Ishikawa (cell line): ENCODE measurements at regions not wholly inside any gene's neighbourhood (a gene's known extent, or its start where the extent isn't known, plus 50 kb on each side); places are given as distances from the start of the nearest gene placed in this dataset.

Experiments used
- CEBPB ChIP-seq: IDR thresholded peaks from 2 replicates; pipeline ENCODE4 v1.6.1; 2012
- CREB1 ChIP-seq: IDR thresholded peaks from 2 replicates; pipeline ENCODE4 v1.6.1; 2012; ENCODE audit warnings: low read depth
- EGR1 ChIP-seq: IDR thresholded peaks from 2 replicates; pipeline ENCODE4 v1.6.1; 2012
- EP300 ChIP-seq: IDR thresholded peaks from 2 replicates; pipeline ENCODE4 v1.6.1; 2012; ENCODE audit warnings: borderline replicate concordance
- FOXM1 ChIP-seq: IDR thresholded peaks from 2 replicates; pipeline ENCODE4 v1.6.1; 2012; ENCODE audit warnings: low read depth, borderline replicate concordance
- NFIC ChIP-seq: IDR thresholded peaks from 2 replicates; pipeline ENCODE4 v1.6.1; 2012
- RAD21 ChIP-seq: IDR thresholded peaks from 2 replicates; pipeline ENCODE4 v1.6.1; 2012; ENCODE audit warnings: low read depth
- TAF1 ChIP-seq: IDR thresholded peaks from 2 replicates; pipeline ENCODE4 v1.6.1; 2012; ENCODE audit warnings: low read depth, mild to moderate bottlenecking
- TCF12 ChIP-seq: IDR thresholded peaks from 2 replicates; pipeline ENCODE4 v1.6.1; 2012; ENCODE audit warnings: low read depth
- YY1 ChIP-seq: IDR thresholded peaks from 2 replicates; pipeline ENCODE4 v1.6.1; 2012; ENCODE audit warnings: low read depth
- ZBTB7A ChIP-seq: IDR thresholded peaks from 2 replicates; pipeline ENCODE4 v1.6.1; 2012; ENCODE audit warnings: low read depth
- TF ChIP-seq, protein P1 (sequence below): IDR thresholded peaks from 2 replicates; pipeline ENCODE4 v1.6.1; 2012; ENCODE audit warnings: low read depth, mild to moderate bottlenecking
- TF ChIP-seq, protein P2 (sequence below): IDR thresholded peaks from 2 replicates; pipeline ENCODE4 v1.6.1; 2012
- TF ChIP-seq, protein P3 (sequence below): IDR thresholded peaks from 2 replicates; pipeline ENCODE4 v1.6.1; 2012

DNA sequence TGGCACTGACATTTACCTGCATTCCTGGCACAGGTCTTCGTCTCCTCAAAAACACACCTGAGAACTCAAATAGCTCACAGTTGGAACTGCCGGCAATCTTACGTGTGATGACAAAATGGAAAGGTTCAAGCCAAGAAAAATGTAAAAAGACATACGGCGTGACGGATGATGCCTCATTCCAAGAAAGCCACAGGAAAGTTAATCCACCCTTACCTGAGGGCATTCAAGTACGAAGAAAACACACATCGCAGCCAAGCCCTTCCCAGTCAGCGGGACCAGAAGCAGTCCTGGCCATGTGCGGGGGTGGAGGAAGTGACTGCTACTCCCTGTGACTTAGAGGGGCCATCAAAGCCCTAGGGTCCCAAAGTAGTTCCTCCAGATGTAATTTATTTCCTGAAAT, 986.3 kb upstream of the CELF4 start:
- TF ChIP-seq, protein P1, sequence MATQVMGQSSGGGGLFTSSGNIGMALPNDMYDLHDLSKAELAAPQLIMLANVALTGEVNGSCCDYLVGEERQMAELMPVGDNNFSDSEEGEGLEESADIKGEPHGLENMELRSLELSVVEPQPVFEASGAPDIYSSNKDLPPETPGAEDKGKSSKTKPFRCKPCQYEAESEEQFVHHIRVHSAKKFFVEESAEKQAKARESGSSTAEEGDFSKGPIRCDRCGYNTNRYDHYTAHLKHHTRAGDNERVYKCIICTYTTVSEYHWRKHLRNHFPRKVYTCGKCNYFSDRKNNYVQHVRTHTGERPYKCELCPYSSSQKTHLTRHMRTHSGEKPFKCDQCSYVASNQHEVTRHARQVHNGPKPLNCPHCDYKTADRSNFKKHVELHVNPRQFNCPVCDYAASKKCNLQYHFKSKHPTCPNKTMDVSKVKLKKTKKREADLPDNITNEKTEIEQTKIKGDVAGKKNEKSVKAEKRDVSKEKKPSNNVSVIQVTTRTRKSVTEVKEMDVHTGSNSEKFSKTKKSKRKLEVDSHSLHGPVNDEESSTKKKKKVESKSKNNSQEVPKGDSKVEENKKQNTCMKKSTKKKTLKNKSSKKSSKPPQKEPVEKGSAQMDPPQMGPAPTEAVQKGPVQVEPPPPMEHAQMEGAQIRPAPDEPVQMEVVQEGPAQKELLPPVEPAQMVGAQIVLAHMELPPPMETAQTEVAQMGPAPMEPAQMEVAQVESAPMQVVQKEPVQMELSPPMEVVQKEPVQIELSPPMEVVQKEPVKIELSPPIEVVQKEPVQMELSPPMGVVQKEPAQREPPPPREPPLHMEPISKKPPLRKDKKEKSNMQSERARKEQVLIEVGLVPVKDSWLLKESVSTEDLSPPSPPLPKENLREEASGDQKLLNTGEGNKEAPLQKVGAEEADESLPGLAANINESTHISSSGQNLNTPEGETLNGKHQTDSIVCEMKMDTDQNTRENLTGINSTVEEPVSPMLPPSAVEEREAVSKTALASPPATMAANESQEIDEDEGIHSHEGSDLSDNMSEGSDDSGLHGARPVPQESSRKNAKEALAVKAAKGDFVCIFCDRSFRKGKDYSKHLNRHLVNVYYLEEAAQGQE, result no peak
- TF ChIP-seq EGR1, result 0 out of 2 replicates have a peak, but pooled peaks have one; percentile 24

DNA sequence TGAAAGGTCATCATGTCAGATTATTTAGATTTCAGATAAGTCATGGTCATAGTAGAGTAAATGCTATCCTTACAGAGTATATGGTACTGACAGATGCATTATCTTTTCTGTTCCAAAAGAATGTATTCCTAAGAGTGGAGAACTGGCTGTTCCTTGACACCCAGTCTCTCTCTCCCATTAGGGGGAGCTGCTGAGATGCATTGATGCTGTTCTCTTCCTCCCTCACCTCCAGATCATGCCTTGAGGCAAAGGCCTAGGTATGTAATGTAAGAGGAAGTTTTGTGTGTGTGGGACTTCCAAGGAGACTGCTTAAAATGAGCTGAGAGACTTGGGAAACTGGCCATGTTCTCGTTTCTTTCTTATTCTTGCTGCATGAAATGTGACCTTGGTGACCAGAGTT, 979.5 kb upstream of the CELF4 start:
- TF ChIP-seq RAD21 (peak; percentile 39), FOXM1 (no peak)

DNA sequence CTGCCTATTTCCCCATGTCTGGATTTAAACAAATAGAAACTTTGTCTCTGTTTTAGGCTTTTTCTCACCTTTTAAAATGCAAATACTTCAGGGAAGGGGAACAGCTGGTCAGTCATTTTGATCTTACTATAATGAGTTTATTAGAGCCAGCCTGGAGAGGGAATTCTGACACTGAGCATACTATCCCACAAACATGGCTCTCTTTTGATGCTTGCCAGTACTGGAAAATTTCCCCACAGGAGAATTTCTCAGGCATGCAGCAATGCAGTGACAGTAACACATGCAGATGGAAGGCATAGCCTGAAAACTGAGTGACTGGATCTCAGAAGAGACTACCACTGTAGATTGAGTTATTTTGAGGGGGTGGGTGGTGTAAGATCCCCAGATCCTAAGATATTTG, 974.3 kb upstream of the CELF4 start:
- TF ChIP-seq NFIC (no peak), ZBTB7A (no peak), TAF1 (no peak), EGR1 (no peak), YY1 (no peak), FOXM1 (no peak), RAD21 (no peak)

DNA sequence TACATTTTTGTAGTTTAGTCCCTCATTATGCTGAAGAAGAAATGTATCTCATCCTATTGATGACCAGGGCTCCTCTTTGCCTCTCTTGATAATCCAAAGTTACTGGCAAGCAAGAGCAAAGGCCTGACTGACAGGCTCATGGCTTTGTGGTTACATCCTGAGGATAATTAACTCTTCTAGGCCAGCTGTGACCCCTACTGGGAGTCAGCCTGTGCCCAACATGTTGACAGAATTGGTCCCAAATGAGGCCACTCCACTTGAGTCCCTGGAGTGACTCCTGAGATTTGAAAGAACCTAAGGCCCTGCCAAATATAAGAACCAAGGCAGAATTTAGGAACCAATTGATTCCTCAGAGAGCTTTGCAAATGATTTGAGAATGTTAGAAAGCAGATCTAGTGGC, 973.8 kb upstream of the CELF4 start:
- no peak for TF ChIP-seq ZBTB7A
- TF ChIP-seq TCF12, result no peak
- no peak for TF ChIP-seq EGR1
- TF ChIP-seq, protein P2, sequence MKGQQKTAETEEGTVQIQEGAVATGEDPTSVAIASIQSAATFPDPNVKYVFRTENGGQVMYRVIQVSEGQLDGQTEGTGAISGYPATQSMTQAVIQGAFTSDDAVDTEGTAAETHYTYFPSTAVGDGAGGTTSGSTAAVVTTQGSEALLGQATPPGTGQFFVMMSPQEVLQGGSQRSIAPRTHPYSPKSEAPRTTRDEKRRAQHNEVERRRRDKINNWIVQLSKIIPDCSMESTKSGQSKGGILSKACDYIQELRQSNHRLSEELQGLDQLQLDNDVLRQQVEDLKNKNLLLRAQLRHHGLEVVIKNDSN, result no peak
- no peak for TF ChIP-seq CREB1
- no peak for TF ChIP-seq EP300
- TF ChIP-seq TAF1, result no peak
- no peak for TF ChIP-seq NFIC
- no peak for TF ChIP-seq RAD21
- no peak for TF ChIP-seq CEBPB

DNA sequence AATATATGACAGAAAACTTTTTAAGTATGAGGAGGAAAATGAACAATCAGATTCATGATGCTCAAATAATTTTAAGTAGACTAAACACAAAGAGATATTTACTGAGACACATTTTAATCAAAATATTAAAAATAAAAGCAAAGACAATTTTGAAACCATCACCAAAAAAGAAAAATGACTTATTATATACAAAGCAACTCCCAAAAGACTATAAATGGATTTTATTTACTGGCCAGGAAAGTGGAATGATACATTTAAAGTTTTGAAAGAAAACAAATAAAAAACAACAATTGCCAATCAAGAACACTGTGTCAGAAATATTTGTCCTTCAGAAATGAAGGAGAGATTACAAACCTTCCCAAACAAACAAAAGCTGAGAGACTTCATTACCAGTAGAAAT, 968.5 kb upstream of the CELF4 start:
- TF ChIP-seq, protein P3, sequence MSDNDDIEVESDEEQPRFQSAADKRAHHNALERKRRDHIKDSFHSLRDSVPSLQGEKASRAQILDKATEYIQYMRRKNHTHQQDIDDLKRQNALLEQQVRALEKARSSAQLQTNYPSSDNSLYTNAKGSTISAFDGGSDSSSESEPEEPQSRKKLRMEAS, result no peak
- TF ChIP-seq FOXM1, result no peak
- TF ChIP-seq YY1, result no peak
- TF ChIP-seq, protein P1, result no peak

DNA sequence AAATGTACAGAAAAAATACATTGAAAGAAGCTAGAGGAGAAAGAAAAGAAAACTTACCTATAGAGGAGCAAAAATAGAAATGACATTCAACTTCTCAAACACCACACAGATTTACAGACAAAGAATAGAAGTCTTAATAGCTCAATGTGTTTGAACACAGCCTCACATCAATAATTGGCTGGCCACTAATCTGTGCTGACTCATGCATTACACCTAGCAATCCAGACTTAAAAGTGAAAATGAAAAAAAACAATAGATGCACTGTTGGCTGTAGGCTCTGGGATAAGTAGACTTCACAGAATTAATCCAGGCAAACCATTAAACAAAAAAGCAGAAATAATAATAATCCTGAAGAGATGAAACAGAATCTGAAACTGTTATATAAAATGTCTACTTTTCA, 961.3 kb upstream of the CELF4 start:
- TF ChIP-seq, protein P2, result no peak
- TF ChIP-seq, protein P1, result no peak
- TF ChIP-seq, protein P3, result no peak
- no peak for TF ChIP-seq TCF12
- TF ChIP-seq NFIC, result no peak
- TF ChIP-seq RAD21, result no peak
- no peak for TF ChIP-seq EP300
- TF ChIP-seq FOXM1, result no peak
- no peak for TF ChIP-seq ZBTB7A
- TF ChIP-seq CEBPB, result no peak
- no peak for TF ChIP-seq EGR1

DNA sequence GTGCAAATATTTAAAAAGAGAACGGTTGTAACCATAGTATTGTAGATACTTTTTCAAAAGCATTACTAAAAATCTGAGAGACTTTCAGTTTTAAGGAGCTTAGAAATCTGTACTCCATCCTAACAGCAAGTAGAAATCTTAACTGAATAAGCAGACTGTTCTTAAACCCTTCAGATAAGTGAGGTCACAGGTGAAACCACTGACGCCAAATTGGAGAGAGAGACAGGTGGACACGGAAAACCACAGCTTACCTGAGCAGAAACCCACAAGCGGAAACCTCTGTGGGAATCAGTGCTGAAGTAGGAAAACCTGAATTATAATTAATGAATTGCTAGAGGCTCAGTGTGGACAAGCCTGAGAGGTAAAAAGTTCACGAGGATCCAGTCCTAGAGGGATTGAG, 959.4 kb upstream of the CELF4 start:
- no peak for TF ChIP-seq RAD21
- TF ChIP-seq TAF1, result no peak
- no peak for TF ChIP-seq CREB1
